ENCODE measurements at regions not wholly inside any gene's neighbourhood (a gene's known extent, or its start where the extent isn't known, plus 50 kb on each side); places are given as distances from the start of the nearest gene placed in this dataset.

GRCh38 chr7:106545275-106545674 is 115.7 kb downstream of the CCDC71L start:
- no peak for DNase-seq (ENCODE audit: low read depth)
- H3K4me3 ChIP-seq (ENCODE audit: low read depth, low read length), result no peak overlapping the region

GRCh38 chr7:106543221-106543757 is 117.7 kb downstream of the CCDC71L start:
- no peak overlapping the region for H3K4me3 ChIP-seq (ENCODE audit: low read depth, low read length)
- DNase-seq (ENCODE audit: low read depth), result no peak
- no peak for TF ChIP-seq CTCF (conservative IDR thresholded peaks at IDR 0.05; ENCODE audit: low read depth, low read length)

More at GRCh38 chr7:106545275-106545674, 115.7 kb downstream of the CCDC71L start:
- TF ChIP-seq CTCF (conservative IDR thresholded peaks at IDR 0.05; ENCODE audit: low read depth, low read length), result no peak

GRCh38 chr7:106542550-106543220 is 118.3 kb downstream of the CCDC71L start:
- DNase-seq (ENCODE audit: low read depth), result peak; percentile 97
- no peak overlapping the region for H3K4me3 ChIP-seq (ENCODE audit: low read depth, low read length)
- peak; percentile 82 for TF ChIP-seq CTCF (conservative IDR thresholded peaks at IDR 0.05; ENCODE audit: low read depth, low read length)

DNA sequence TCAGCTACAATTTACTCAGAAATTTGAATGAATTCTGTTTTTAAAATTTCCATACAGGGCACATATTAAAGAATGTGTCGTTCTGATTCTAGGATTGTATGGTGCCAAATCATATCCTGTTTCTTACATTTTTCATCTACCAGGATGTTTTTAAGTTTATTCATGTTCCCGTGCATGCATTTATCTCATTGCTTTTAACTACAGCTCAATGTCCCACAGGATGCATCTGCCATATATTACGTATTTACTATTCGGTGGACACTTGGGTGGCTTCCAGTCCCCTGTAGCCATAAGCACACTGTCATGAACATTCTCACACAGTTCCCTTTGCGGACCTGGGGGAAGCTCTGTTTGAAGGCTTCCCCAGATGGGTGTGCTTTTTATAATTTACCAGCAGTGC is 122.3 kb downstream of the CCDC71L start:
- H3K4me3 ChIP-seq (ENCODE audit: low read depth, low read length), result no peak overlapping the region
- TF ChIP-seq CTCF (conservative IDR thresholded peaks at IDR 0.05; ENCODE audit: low read depth, low read length), result no peak
- DNase-seq (ENCODE audit: low read depth), result no peak

- no peak overlapping the region for H3K4me3 ChIP-seq (ENCODE audit: low read depth, low read length)
- no peak for DNase-seq (ENCODE audit: low read depth)
- no peak for TF ChIP-seq CTCF (conservative IDR thresholded peaks at IDR 0.05; ENCODE audit: low read depth, low read length)
Observed at GRCh38 chr7:106537119-106537518, 123.8 kb downstream of the CCDC71L start.

- DNase-seq (ENCODE audit: low read depth), result no peak
- no peak overlapping the region for H3K4me3 ChIP-seq (ENCODE audit: low read depth, low read length)
- no peak for TF ChIP-seq CTCF (conservative IDR thresholded peaks at IDR 0.05; ENCODE audit: low read depth, low read length)
Observed at GRCh38 chr7:106536079-106536478, 124.9 kb downstream of the CCDC71L start.
